ENCODE measurements at regions not wholly inside any gene's neighbourhood (a gene's known extent, or its start where the extent isn't known, plus 50 kb on each side); places are given as distances from the start of the nearest gene placed in this dataset.

GRCh38 chr5:101943784-101944183 lies 352.3 kb downstream of the SLCO4C1 start (continued):
- no peak for TF ChIP-seq SIN3A (conservative IDR thresholded peaks at IDR 0.05 in 1 of 2, IDR thresholded peaks at IDR 0.05 in 1 of 2; ENCODE audit: low read depth in 1 of 2, low read length in 2 of 2)

All from H1 (cell line).